ENCODE measurements at regions not wholly inside any gene's neighbourhood (a gene's known extent, or its start where the extent isn't known, plus 50 kb on each side); places are given as distances from the start of the nearest gene placed in this dataset.

DNA sequence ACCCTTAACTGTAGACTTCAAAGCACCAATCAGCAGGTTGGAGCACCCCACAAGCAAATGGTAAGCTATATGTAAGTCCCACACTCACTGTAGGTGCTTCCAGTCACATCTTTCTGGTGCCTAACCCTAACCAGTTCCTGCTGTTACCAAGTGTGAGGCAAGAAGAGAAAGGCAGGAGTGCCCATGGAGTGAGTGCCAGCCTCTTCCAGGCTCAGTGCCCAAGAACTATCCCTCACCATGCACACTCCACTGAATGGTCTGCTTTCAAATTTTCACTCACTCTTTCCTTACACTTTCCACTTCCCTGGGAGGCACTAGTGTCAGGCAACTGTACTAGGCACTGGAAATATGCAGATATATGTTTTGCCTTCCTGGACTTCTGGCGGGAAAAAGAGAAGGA is 62.2 kb upstream of the ZDHHC17 start (continued):
- TF ChIP-seq, protein P1, sequence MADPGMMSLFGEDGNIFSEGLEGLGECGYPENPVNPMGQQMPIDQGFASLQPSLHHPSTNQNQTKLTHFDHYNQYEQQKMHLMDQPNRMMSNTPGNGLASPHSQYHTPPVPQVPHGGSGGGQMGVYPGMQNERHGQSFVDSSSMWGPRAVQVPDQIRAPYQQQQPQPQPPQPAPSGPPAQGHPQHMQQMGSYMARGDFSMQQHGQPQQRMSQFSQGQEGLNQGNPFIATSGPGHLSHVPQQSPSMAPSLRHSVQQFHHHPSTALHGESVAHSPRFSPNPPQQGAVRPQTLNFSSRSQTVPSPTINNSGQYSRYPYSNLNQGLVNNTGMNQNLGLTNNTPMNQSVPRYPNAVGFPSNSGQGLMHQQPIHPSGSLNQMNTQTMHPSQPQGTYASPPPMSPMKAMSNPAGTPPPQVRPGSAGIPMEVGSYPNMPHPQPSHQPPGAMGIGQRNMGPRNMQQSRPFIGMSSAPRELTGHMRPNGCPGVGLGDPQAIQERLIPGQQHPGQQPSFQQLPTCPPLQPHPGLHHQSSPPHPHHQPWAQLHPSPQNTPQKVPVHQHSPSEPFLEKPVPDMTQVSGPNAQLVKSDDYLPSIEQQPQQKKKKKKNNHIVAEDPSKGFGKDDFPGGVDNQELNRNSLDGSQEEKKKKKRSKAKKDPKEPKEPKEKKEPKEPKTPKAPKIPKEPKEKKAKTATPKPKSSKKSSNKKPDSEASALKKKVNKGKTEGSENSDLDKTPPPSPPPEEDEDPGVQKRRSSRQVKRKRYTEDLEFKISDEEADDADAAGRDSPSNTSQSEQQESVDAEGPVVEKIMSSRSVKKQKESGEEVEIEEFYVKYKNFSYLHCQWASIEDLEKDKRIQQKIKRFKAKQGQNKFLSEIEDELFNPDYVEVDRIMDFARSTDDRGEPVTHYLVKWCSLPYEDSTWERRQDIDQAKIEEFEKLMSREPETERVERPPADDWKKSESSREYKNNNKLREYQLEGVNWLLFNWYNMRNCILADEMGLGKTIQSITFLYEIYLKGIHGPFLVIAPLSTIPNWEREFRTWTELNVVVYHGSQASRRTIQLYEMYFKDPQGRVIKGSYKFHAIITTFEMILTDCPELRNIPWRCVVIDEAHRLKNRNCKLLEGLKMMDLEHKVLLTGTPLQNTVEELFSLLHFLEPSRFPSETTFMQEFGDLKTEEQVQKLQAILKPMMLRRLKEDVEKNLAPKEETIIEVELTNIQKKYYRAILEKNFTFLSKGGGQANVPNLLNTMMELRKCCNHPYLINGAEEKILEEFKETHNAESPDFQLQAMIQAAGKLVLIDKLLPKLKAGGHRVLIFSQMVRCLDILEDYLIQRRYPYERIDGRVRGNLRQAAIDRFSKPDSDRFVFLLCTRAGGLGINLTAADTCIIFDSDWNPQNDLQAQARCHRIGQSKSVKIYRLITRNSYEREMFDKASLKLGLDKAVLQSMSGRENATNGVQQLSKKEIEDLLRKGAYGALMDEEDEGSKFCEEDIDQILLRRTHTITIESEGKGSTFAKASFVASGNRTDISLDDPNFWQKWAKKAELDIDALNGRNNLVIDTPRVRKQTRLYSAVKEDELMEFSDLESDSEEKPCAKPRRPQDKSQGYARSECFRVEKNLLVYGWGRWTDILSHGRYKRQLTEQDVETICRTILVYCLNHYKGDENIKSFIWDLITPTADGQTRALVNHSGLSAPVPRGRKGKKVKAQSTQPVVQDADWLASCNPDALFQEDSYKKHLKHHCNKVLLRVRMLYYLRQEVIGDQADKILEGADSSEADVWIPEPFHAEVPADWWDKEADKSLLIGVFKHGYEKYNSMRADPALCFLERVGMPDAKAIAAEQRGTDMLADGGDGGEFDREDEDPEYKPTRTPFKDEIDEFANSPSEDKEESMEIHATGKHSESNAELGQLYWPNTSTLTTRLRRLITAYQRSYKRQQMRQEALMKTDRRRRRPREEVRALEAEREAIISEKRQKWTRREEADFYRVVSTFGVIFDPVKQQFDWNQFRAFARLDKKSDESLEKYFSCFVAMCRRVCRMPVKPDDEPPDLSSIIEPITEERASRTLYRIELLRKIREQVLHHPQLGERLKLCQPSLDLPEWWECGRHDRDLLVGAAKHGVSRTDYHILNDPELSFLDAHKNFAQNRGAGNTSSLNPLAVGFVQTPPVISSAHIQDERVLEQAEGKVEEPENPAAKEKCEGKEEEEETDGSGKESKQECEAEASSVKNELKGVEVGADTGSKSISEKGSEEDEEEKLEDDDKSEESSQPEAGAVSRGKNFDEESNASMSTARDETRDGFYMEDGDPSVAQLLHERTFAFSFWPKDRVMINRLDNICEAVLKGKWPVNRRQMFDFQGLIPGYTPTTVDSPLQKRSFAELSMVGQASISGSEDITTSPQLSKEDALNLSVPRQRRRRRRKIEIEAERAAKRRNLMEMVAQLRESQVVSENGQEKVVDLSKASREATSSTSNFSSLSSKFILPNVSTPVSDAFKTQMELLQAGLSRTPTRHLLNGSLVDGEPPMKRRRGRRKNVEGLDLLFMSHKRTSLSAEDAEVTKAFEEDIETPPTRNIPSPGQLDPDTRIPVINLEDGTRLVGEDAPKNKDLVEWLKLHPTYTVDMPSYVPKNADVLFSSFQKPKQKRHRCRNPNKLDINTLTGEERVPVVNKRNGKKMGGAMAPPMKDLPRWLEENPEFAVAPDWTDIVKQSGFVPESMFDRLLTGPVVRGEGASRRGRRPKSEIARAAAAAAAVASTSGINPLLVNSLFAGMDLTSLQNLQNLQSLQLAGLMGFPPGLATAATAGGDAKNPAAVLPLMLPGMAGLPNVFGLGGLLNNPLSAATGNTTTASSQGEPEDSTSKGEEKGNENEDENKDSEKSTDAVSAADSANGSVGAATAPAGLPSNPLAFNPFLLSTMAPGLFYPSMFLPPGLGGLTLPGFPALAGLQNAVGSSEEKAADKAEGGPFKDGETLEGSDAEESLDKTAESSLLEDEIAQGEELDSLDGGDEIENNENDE (IDR thresholded peaks at IDR 0.05; ENCODE audit: insufficient replicate concordance, low read length), result no peak

All from H1 (cell line).